SK-N-SH treated with all-trans-retinoic acid at 6 μM for 48 hours (cell line): ENCODE measurements at regions not wholly inside any gene's neighbourhood (a gene's known extent, or its start where the extent isn't known, plus 50 kb on each side); places are given as distances from the start of the nearest gene placed in this dataset.

ENCODE experiments used
- ATAC-seq: fragments of 200-7000 bp; cut with Tn5 transposase; 3 replicates; pipeline ENCODE4 v1.9.1; 2020; ENCODE audit warnings: mild to moderate bottlenecking, moderate library complexity
- ARNTL ChIP-seq: fragments of 450-650 bp; formaldehyde crosslinking; IDR thresholded peaks from 2 replicates; pipeline ENCODE4 v1.5.0; 2020; ENCODE audit warnings: low read depth, mild to moderate bottlenecking, moderate library complexity, borderline replicate concordance
- BACH2 ChIP-seq: fragments of 250-450 bp; sonication (Bioruptor Pico); IDR thresholded peaks from 2 replicates; pipeline ENCODE4 v1.9.0; 2021; ENCODE audit warnings: mild to moderate bottlenecking, borderline replicate concordance
- CREB5 ChIP-seq: fragments of 250-450 bp; sonication (Bioruptor Pico); IDR thresholded peaks from 2 replicates; pipeline ENCODE4 v1.5.1; 2020; ENCODE audit warnings: low read depth, mild to moderate bottlenecking, moderate library complexity
- CSDC2 ChIP-seq: fragments of 250-450 bp; sonication (Bioruptor Pico); IDR thresholded peaks from 2 replicates; pipeline ENCODE4 v1.5.0; 2020; ENCODE audit warnings: mild to moderate bottlenecking, moderate library complexity
- CSRNP3 ChIP-seq: fragments of 250-450 bp; sonication (Bioruptor Pico); IDR thresholded peaks from 2 replicates; pipeline ENCODE4 v1.5.1; 2021; ENCODE audit warnings: mild to moderate bottlenecking, moderate library complexity
- ESRRG ChIP-seq: fragments of 250-450 bp; sonication (Bioruptor Pico); IDR thresholded peaks from 2 replicates; pipeline ENCODE4 v1.6.1; 2021; ENCODE audit warnings: mild to moderate bottlenecking
- ISL1 ChIP-seq: fragments of 250-450 bp; sonication (Bioruptor Pico); IDR thresholded peaks from 2 replicates; pipeline ENCODE4 v2.1.2; 2022; ENCODE audit warnings: mild to moderate bottlenecking, moderate library complexity
- OSR1 ChIP-seq: fragments of 250-450 bp; sonication (Bioruptor Pico); IDR thresholded peaks from 2 replicates; pipeline ENCODE4 v1.8.0; 2022; ENCODE audit warnings: moderate library complexity, mild to moderate bottlenecking, inconsistent platforms
- PATZ1 ChIP-seq: fragments of 250-450 bp; sonication (Bioruptor Pico); IDR thresholded peaks from 2 replicates; pipeline ENCODE4 v1.8.0; 2020; ENCODE audit warnings: mild to moderate bottlenecking, moderate library complexity, borderline replicate concordance
- POU6F1 ChIP-seq: fragments of 250-450 bp; sonication (Bioruptor Pico); IDR thresholded peaks from 2 replicates; pipeline ENCODE4 v1.8.0; 2021; ENCODE audit warnings: low read depth, mild to moderate bottlenecking, moderate library complexity, borderline replicate concordance
- PPARA ChIP-seq: fragments of 250-450 bp; sonication (Bioruptor Pico); IDR thresholded peaks from 2 replicates; pipeline ENCODE4 v1.5.0; 2020; ENCODE audit warnings: mild to moderate bottlenecking, borderline replicate concordance
- RARB ChIP-seq: fragments of 250-450 bp; sonication (Bioruptor Pico); IDR thresholded peaks from 2 replicates; pipeline ENCODE4 v1.8.0; 2021; ENCODE audit warnings: mild to moderate bottlenecking, moderate library complexity
- SNAI2 ChIP-seq: fragments of 250-450 bp; sonication (Bioruptor Pico); IDR thresholded peaks from 2 replicates; pipeline ENCODE4 v1.5.0; 2020; ENCODE audit warnings: mild to moderate bottlenecking, moderate library complexity
- TCF4 ChIP-seq: fragments of 250-450 bp; sonication (Bioruptor Pico); IDR thresholded peaks from 2 replicates; pipeline ENCODE4 v1.8.0; 2021; ENCODE audit warnings: mild to moderate bottlenecking, moderate library complexity, borderline replicate concordance
- TSHZ2 ChIP-seq: fragments of 250-450 bp; sonication (Bioruptor Pico); IDR thresholded peaks from 2 replicates; pipeline ENCODE4 v1.5.0; 2020; ENCODE audit warnings: mild to moderate bottlenecking, moderate library complexity
- ZC3H10 ChIP-seq: fragments of 250-450 bp; sonication (Bioruptor Pico); IDR thresholded peaks from 2 replicates; pipeline ENCODE4 v1.5.1; 2021; ENCODE audit warnings: mild to moderate bottlenecking, moderate library complexity
- ZFP3 ChIP-seq: fragments of 250-450 bp; sonication (Bioruptor Pico); IDR thresholded peaks from 2 replicates; pipeline ENCODE4 v1.5.0; 2020; ENCODE audit warnings: mild to moderate bottlenecking, moderate library complexity
- ZFP30 ChIP-seq: fragments of 450-650 bp; formaldehyde crosslinking; IDR thresholded peaks from 2 replicates; pipeline ENCODE4 v1.5.0; 2022; ENCODE audit warnings: mild to moderate bottlenecking, moderate library complexity
- ZNF565 ChIP-seq: fragments of 450-650 bp; formaldehyde crosslinking; conservative IDR thresholded peaks from 2 replicates; pipeline ENCODE4 v1.5.0; 2020; ENCODE audit warnings: low read depth, mild to moderate bottlenecking, moderate library complexity
- ZNF70 ChIP-seq: fragments of 450-650 bp; formaldehyde crosslinking; IDR thresholded peaks from 2 replicates; pipeline ENCODE4 v1.5.0; 2020; ENCODE audit warnings: mild to moderate bottlenecking, moderate library complexity
- ZNF8 ChIP-seq: fragments of 450-650 bp; formaldehyde crosslinking; IDR thresholded peaks from 2 replicates; pipeline ENCODE4 v1.5.0; 2020; ENCODE audit warnings: mild to moderate bottlenecking, moderate library complexity

- TF ChIP-seq ZFP30 (CRISPR knock-in tag) (no peak), OSR1 (CRISPR knock-in tag) (no peak), CREB5 (CRISPR knock-in tag) (no peak), CSDC2 (CRISPR knock-in tag) (no peak), TSHZ2 (CRISPR knock-in tag) (no peak), ZNF565 (CRISPR knock-in tag) (no peak), CSRNP3 (CRISPR knock-in tag) (no peak), ISL1 (no peak), PPARA (no peak), ZC3H10 (CRISPR knock-in tag) (no peak), ESRRG (CRISPR knock-in tag) (no peak), SNAI2 (CRISPR knock-in tag) (no peak), PATZ1 (no peak), BACH2 (CRISPR knock-in tag) (no peak)
- ATAC-seq = no peak
Measured at GRCh38 chr5:116732591-116732990, 158.0 kb upstream of the SEMA6A start.

GRCh38 chr5:116731432-116731831 is 156.8 kb upstream of the SEMA6A start:
- no peak for ATAC-seq
- TF ChIP-seq ZC3H10 (CRISPR knock-in tag) (no peak), ARNTL (CRISPR knock-in tag) (no peak), PPARA (no peak), ISL1 (no peak), TSHZ2 (CRISPR knock-in tag) (no peak), TCF4 (CRISPR knock-in tag) (no peak), SNAI2 (CRISPR knock-in tag) (no peak), POU6F1 (CRISPR knock-in tag) (no peak), ZNF8 (CRISPR knock-in tag) (no peak), RARB (CRISPR knock-in tag) (no peak), CSRNP3 (CRISPR knock-in tag) (no peak), BACH2 (CRISPR knock-in tag) (no peak), ZFP3 (CRISPR knock-in tag) (no peak), CSDC2 (CRISPR knock-in tag) (no peak), ZNF70 (CRISPR knock-in tag) (no peak), OSR1 (CRISPR knock-in tag) (no peak)
